ENCODE measurements at regions not wholly inside any gene's neighbourhood (a gene's known extent, or its start where the extent isn't known, plus 50 kb on each side); places are given as distances from the start of the nearest gene placed in this dataset.

DNA sequence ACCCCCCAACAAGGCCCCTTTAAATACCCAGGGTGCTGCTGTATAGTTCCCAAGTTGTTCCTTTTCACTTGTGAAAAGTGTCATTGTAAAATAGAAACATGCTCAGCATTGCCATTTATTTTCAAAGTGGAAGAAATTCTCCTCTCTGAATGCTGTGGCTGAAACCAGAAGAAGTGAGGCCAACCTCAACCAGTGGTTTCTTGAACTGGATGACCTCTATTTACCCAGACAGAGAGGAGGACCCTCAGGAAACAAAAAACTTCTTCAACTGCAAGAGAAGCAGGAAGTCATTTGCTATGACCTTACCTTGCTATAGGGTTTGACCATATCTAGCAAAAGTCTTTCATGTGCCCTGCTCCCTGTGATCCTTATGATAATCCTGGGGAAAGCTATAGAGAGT lies 209.7 kb upstream of the RARB start:
- no peaks in the 10 kb centered on the region for H3K9me2 ChIP-seq (ENCODE audit: insufficient read depth)
- H3K9me3 Mint-ChIP-seq: no peaks in the 10 kb centered on the region; the same call in 2 of the 3 replicates
- no peaks in the 10 kb centered on the region for H3K27me3 ChIP-seq (ENCODE audit: insufficient read depth)
- H2AFZ ChIP-seq: no peak overlapping the region
- TF ChIP-seq CREB1 (CRISPR knock-in tag; IDR thresholded peaks at IDR 0.05; ENCODE audit: low read depth) (no peak), JUNB (IDR thresholded peaks at IDR 0.05; ENCODE audit: unreplicated experiment) (no peak), NANOG (IDR thresholded peaks at IDR 0.05; ENCODE audit: borderline replicate concordance) (no peak)
- TF ChIP-seq, protein P1, sequence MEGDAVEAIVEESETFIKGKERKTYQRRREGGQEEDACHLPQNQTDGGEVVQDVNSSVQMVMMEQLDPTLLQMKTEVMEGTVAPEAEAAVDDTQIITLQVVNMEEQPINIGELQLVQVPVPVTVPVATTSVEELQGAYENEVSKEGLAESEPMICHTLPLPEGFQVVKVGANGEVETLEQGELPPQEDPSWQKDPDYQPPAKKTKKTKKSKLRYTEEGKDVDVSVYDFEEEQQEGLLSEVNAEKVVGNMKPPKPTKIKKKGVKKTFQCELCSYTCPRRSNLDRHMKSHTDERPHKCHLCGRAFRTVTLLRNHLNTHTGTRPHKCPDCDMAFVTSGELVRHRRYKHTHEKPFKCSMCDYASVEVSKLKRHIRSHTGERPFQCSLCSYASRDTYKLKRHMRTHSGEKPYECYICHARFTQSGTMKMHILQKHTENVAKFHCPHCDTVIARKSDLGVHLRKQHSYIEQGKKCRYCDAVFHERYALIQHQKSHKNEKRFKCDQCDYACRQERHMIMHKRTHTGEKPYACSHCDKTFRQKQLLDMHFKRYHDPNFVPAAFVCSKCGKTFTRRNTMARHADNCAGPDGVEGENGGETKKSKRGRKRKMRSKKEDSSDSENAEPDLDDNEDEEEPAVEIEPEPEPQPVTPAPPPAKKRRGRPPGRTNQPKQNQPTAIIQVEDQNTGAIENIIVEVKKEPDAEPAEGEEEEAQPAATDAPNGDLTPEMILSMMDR (conservative IDR thresholded peaks at IDR 0.05; ENCODE audit: low read depth in 2 of 2): no peak
- ATAC-seq (no peak), DNase-seq (ENCODE audit: low spot score) (no peak)
- no peaks in the 10 kb centered on the region for H3K27me3 Mint-ChIP-seq (ENCODE audit: insufficient read depth, low read depth, poor library complexity)
- H3K27ac Mint-ChIP-seq: no peak overlapping the region
- no peaks in the 10 kb centered on the region for H3F3A ChIP-seq (replicated peaks; ENCODE audit: low read depth)
- H3K4me3 ChIP-seq: no peak overlapping the region
- no peaks in the 10 kb centered on the region for H3K79me2 ChIP-seq (replicated peaks; ENCODE audit: insufficient read depth)
- no peak overlapping the region for H3K4me3 Mint-ChIP-seq
- no peak overlapping the region for H3K4me2 ChIP-seq
- no peak overlapping the region for H3K27ac ChIP-seq (ENCODE audit: low read depth)
- H4K20me1 ChIP-seq (replicated peaks; ENCODE audit: insufficient read depth): no peaks in the 10 kb centered on the region
- H3K36me3 Mint-ChIP-seq (ENCODE audit: low read depth): no peaks in the 10 kb centered on the region
- no peaks in the 10 kb centered on the region for H3K36me3 ChIP-seq (ENCODE audit: insufficient read depth)
- H3K4me1 Mint-ChIP-seq: no peaks in the 10 kb centered on the region; the same call in 2 of the 3 replicates
- no peaks in the 10 kb centered on the region for H3K4me1 ChIP-seq (ENCODE audit: insufficient read depth)

DNA sequence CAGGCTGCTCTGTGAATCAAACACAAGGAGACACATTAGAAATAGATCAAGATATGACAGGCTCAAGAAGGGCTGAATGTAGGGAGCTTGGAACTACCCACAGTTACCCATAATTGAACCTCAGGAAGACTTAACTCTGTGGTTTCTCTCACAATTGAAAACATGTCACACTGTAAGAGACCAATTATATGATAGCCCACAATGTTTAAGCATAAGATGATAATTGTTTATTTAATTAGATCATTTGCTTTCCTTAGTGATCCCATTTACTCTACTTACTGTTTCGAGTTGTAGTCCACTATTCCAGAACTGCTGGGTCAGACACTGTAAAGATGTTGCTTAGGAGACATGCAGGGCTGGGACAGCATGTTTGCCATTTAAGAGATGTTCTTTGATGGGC lies 201.3 kb upstream of the RARB start:
- no peaks in the 10 kb centered on the region for H3K4me1 ChIP-seq (ENCODE audit: insufficient read depth)
- H3K4me1 Mint-ChIP-seq: peaks cover 2% of the 10 kb centered on the region; the same call in 2 of the 3 replicates
- no peaks in the 10 kb centered on the region for H3K79me2 ChIP-seq (replicated peaks; ENCODE audit: insufficient read depth)
- no peaks in the 10 kb centered on the region for H3K9me2 ChIP-seq (ENCODE audit: insufficient read depth)
- no peaks in the 10 kb centered on the region for H3K9me3 Mint-ChIP-seq
- no peak overlapping the region for H3K27ac ChIP-seq (ENCODE audit: low read depth)
- DNase-seq (ENCODE audit: low spot score) (no peak), ATAC-seq (no peak)
- no peak overlapping the region for H3K4me2 ChIP-seq
- H3K4me3 ChIP-seq: no peak overlapping the region
- H3K4me3 Mint-ChIP-seq: no peak overlapping the region
- H3F3A ChIP-seq (replicated peaks; ENCODE audit: low read depth): no peaks in the 10 kb centered on the region
- H3K36me3 ChIP-seq (ENCODE audit: insufficient read depth): no peaks in the 10 kb centered on the region
- H2AFZ ChIP-seq: no peak overlapping the region
- no peaks in the 10 kb centered on the region for H4K20me1 ChIP-seq (replicated peaks; ENCODE audit: insufficient read depth)
- H3K36me3 Mint-ChIP-seq (ENCODE audit: low read depth): no peaks in the 10 kb centered on the region
- H3K27ac Mint-ChIP-seq: no peak overlapping the region
- H3K27me3 Mint-ChIP-seq (ENCODE audit: insufficient read depth, low read depth, poor library complexity): no peaks in the 10 kb centered on the region
- H3K27me3 ChIP-seq (ENCODE audit: insufficient read depth): no peaks in the 10 kb centered on the region
- TF ChIP-seq ZNF331 (CRISPR knock-in tag; IDR thresholded peaks at IDR 0.05; ENCODE audit: low read depth) (no peak), STAT1 (IDR thresholded peaks at IDR 0.05; ENCODE audit: unreplicated experiment) (no peak), JUNB (IDR thresholded peaks at IDR 0.05; ENCODE audit: unreplicated experiment) (no peak), CREB1 (CRISPR knock-in tag; IDR thresholded peaks at IDR 0.05; ENCODE audit: low read depth) (no peak), EZH2 (IDR thresholded peaks at IDR 0.05; ENCODE audit: low read depth, unreplicated experiment) (no peak), POLR2AphosphoS5 (IDR thresholded peaks at IDR 0.05; ENCODE audit: low read depth) (no peak), NANOG (IDR thresholded peaks at IDR 0.05; ENCODE audit: borderline replicate concordance) (no peak)
- TF ChIP-seq, protein P2, sequence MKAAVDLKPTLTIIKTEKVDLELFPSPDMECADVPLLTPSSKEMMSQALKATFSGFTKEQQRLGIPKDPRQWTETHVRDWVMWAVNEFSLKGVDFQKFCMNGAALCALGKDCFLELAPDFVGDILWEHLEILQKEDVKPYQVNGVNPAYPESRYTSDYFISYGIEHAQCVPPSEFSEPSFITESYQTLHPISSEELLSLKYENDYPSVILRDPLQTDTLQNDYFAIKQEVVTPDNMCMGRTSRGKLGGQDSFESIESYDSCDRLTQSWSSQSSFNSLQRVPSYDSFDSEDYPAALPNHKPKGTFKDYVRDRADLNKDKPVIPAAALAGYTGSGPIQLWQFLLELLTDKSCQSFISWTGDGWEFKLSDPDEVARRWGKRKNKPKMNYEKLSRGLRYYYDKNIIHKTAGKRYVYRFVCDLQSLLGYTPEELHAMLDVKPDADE (IDR thresholded peaks at IDR 0.05): no peak
- TF ChIP-seq, protein P3, sequence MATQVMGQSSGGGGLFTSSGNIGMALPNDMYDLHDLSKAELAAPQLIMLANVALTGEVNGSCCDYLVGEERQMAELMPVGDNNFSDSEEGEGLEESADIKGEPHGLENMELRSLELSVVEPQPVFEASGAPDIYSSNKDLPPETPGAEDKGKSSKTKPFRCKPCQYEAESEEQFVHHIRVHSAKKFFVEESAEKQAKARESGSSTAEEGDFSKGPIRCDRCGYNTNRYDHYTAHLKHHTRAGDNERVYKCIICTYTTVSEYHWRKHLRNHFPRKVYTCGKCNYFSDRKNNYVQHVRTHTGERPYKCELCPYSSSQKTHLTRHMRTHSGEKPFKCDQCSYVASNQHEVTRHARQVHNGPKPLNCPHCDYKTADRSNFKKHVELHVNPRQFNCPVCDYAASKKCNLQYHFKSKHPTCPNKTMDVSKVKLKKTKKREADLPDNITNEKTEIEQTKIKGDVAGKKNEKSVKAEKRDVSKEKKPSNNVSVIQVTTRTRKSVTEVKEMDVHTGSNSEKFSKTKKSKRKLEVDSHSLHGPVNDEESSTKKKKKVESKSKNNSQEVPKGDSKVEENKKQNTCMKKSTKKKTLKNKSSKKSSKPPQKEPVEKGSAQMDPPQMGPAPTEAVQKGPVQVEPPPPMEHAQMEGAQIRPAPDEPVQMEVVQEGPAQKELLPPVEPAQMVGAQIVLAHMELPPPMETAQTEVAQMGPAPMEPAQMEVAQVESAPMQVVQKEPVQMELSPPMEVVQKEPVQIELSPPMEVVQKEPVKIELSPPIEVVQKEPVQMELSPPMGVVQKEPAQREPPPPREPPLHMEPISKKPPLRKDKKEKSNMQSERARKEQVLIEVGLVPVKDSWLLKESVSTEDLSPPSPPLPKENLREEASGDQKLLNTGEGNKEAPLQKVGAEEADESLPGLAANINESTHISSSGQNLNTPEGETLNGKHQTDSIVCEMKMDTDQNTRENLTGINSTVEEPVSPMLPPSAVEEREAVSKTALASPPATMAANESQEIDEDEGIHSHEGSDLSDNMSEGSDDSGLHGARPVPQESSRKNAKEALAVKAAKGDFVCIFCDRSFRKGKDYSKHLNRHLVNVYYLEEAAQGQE (IDR thresholded peaks at IDR 0.05; ENCODE audit: unreplicated experiment): no peak
- TF ChIP-seq, protein P1 (conservative IDR thresholded peaks at IDR 0.05; ENCODE audit: low read depth in 2 of 2): no peak
